ENCODE measurements at regions not wholly inside any gene's neighbourhood (a gene's known extent, or its start where the extent isn't known, plus 50 kb on each side); places are given as distances from the start of the nearest gene placed in this dataset.

DNA sequence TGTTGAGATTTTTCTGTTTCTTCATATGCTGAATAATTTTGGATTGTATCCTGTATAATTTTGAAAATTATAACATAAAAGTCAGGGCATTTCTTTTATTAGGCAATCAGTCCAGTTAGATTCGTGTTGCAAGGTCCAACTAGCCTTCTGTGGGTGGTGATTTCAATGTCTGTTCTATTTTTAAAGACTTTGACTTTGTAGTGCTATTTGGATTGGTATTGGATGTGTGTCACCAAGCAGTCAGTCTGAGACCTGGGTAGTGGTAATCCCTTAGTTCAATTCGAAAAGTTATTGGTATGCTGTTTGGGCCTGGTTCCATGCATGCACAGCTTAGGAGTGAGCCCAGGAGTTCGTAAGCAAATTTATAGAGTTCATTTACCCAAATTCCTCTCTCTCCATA lies 82.2 kb downstream of the EPDR1 start:
- no peak for DNase-seq

- DNase-seq, result no peak
These were observed 86.1 kb downstream of the EPDR1 start for GRCh38 chr7:38006559-38006958.

- no peak for DNase-seq
These were observed 86.7 kb downstream of the EPDR1 start for GRCh38 chr7:38007096-38007495.

DNA sequence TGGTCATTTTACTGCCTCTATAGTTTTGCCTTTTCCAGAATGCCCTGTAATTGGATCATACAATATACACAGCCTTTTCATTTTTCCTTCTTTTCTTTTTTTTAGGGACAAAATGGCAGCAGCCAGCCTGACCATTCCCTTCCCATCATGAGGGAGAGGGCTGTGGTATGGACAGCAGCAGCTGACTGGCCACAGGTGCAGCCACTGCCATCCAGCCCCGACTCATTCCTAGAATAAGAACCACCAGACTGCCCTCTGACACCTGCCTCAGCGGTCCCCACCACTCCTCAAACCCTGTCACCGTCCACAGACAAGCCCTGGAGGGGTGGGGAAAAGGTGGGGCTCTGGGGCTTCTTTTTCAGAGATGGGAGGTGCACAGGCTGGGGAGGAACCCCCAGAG lies 92.8 kb downstream of the EPDR1 start:
- no peak for DNase-seq

DNA sequence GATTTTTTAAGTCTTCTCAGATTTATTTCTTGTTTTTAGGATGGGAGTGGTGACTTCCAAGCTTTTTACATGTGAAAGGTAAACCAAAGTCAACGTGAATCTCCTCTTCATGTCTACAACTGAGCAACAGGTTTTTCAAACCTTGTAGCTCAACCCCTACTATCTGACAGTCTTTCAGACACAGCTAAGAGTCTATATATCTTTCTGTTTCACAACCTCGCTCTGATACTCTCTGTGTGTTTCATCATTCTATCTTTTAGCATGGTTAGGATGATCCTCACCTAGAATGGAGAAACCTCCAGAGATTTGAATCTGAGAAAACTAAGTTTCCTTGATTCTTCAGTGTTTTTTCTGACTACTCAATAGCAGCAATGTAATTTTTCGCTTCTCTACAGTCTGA lies 96.1 kb downstream of the EPDR1 start:
- no peak for DNase-seq

- no peak for DNase-seq
These were observed 96.9 kb downstream of the EPDR1 start for GRCh38 chr7:38017320-38017719.

GRCh38 chr7:38020121-38020785 lies 99.8 kb downstream of the EPDR1 start:
- DNase-seq, result peak; percentile 44

DNA sequence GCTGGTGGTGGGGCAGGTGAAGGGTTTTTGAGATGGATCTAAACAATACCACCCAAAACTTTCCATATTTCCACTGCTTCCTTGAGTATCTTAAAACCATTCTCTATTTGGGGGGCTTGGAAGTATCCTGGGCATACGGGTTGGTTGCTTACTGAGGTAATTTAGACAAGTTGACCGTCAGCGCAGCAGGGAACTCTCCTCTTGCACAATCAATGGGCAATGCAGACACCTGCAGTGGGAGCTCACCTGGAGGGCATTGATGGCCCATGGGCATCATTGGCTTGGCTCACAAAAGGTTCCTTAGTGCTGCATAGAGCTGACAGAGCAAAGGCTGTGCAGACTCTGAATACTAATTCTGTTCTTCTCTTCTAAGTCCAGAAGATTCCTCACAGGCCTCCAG lies 101.5 kb downstream of the EPDR1 start:
- DNase-seq, result no peak

GRCh38 chr7:38025815-38026214 lies 105.4 kb downstream of the EPDR1 start:
- DNase-seq, result no peak

GRCh38 chr7:38027884-38028455 lies 107.5 kb downstream of the EPDR1 start:
- no peak for DNase-seq

DNA sequence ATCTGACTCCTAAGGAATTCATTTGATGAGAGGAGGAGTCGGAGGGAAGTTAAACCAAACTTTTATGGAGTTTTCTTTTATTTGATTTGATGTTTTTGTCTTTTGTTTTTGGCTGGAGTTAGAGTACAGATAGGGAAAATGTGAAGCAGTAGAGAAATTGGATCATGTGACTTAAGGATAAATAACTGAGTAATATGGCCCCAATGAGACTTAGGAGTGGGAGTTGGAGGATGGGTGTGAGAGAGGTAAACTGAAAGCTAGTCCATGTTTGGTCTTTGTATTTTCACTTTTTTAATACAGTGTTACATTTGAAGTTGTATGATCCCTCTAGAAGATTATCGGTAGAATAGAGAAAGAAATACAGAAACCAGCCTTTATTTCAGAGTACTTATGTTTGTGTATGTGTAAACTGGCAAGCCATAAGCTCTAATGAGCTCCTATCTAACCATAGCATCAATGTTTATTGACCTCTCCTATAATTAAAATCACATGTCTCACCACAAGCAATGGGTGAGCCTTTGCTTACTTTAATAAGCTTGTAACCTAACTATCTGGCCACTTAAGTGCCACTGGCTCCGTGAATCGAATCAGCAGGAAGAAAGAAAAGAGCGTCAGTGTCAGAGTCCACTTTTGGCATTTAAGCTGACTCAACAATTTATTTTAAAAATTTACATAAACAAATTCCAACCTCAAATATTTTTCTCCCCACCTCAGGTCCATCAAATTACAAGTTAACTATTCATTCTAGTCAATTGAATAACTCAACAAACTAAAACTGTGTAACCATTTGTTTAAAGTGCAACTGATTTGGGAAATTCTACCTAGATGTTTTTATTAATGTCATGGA lies 113.8 kb downstream of the EPDR1 start:
- no peak for DNase-seq

DNA sequence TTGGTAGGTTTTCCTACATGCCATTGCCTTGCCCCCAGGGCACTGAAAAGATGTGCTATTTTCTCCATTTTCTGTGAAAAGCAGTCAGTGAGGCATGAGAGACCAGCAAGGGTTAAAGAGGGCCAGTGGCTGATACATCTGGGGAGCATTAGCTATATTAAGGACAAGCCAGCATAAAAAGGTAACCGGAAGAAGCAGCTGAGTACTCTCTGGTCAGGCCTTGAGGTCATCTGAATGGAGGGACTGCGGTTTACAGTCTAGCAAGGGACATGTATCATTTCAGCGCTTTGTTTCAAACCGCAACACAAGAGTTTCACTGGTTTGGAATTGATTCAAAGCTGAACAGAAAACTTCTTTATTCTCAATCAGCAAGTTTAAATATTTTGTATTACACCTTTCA lies 120.4 kb downstream of the EPDR1 start:
- DNase-seq, result no peak

GRCh38 chr7:38049679-38050078 lies 128.4 kb upstream of the STARD3NL start:
- no peak for DNase-seq

DNA sequence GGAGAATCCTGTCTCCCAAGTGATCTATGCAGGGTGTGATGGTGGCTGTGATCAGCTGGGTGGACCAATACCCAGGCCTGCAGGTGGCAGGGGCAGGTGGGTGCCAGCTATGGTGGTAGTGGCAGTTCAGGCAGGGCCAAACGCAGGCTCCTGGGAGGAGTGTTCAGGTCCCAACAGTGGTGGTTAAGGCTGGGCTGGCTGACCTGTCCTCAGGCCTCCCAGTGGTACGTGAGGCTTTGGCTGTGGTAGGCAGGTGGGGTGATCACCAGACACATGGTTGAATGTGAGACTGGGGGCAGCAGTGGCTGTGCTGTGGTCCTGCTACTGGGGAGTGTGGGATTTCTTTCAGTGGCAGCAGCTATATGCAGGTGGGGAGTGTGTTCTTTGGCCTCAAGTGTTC lies 126.7 kb upstream of the STARD3NL start:
- no peak for DNase-seq

- no peak for DNase-seq
These were observed 126.3 kb upstream of the STARD3NL start for GRCh38 chr7:38051786-38052185.

DNA sequence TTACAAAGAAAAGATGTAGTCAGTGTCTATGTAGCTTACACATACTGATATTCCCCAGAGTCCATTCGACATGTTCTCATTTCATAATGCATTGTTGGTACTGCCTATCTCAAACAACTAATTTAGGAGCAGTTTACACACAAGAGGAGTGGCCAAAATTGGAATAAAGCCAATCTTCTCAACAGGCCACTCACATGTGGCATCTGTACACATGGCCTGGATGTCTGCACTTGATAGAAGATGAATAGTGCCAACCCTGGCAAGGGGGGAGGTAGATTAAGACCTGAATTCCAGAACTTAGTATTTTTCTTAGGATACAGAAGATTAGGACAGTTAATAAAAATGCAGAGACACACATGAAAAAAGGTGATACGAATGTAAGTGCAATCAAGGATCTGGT lies 125.3 kb upstream of the STARD3NL start:
- DNase-seq, result peak; percentile 53

DNA sequence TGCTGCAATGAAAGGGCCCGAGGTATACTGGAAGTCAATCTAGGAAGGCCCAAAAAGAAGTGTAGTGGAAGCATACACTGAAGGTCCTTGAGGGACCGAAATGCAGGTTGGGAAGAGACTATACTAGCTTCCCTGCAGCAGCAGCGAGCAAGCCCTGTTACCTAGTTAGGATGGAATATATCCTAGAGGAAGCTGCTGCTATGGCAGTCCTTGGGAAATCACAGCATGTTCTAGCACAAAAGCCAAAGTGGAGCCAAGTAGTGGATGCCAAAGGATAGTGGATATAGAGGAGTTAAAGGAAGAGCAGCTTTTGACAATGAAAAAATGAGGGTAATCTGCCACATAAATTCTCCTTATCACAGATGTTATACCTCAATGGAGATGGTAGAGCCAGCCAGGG lies 123.8 kb upstream of the STARD3NL start:
- DNase-seq, result no peak

DNA sequence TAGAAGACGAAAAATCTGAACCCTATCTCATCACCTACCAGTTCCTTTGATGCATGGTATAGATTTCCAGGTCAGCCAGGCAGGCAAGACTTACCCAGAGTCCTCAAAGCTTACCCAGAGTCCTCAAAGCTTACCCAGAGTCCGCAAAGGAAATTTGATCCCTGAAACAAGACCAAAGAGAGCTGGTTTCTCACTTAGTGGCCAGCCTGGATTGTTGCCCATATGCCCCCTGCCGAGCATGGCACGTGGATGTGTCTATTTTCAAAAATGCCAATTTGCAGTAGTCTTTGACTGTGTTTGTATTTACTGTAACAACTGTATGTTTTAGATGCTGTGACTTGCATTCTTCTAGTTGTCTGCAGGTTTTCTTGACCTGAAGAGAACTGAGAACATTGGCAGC lies 120.2 kb upstream of the STARD3NL start:
- DNase-seq, result no peak

- DNase-seq, result no peak
These were observed 117.9 kb upstream of the STARD3NL start for GRCh38 chr7:38060116-38060515.

DNA sequence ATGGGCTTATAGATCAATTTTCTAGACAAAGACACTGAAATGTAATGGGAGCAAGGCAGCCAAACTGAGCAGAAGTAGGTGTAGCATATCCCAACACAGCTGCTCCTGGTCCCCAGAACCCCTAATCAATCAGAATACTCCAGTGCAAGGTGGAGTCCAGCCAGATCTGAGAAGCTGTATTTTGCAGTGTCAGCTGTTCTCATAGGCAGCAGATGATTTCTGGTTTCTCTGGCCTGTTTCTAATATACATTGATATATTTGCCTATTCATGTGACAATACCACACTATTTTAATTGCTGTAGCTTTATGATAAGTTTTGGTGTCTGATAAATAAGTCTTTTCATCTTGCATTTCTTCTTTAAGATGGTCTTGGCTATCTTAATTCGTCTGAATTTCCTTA lies 117.4 kb upstream of the STARD3NL start:
- no peak for DNase-seq

DNA sequence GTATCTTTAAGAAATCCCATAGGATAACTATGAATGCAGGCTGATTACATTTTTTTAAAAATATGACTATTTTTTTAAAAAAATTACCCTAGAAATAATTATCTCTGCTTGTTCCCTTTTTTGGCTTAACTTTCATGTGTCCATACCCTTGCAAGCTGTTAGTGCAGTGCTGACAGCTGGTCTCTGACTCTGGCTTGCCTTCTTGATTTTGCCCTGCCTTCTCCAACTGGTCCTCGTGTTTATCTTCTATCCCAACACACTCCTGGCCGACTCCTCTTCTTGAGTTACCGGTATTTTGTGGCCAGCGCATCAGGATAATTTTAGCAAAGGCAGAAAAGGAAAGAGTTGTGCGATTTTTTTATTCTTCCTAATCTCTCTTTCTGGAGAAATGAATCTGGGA lies 111.7 kb upstream of the STARD3NL start:
- DNase-seq, result peak; percentile 23

- DNase-seq, result peak; percentile 27
These were observed 109.6 kb upstream of the STARD3NL start for GRCh38 chr7:38068461-38068860.

GRCh38 chr7:38069052-38069451 lies 109.0 kb upstream of the STARD3NL start:
- DNase-seq, result no peak

- peak; percentile 59 for DNase-seq
These were observed 107.3 kb upstream of the STARD3NL start for GRCh38 chr7:38070718-38071117.

Data from hematopoietic multipotent progenitor cell treated with erythropoietin and hydrocortisone succinate and interleukin-3 and kit ligand, for 4 days (in vitro differentiated cells).